Mammary epithelial cell (primary cell): ENCODE measurements at regions not wholly inside any gene's neighbourhood (a gene's known extent, or its start where the extent isn't known, plus 50 kb on each side); places are given as distances from the start of the nearest gene placed in this dataset.

Source experiments
- CTCF ChIP-seq, 2 donors: IDR thresholded peaks in 1 of 2; conservative IDR thresholded peaks in 1 of 2; 2 replicates each; pipeline ENCODE4 v1.5.1; 2011 to 2012; ENCODE audit warnings: inconsistent platforms in 2 of 2, low read length in 2 of 2, mild to moderate bottlenecking in 2 of 2, control low read depth in 1 of 2, low read depth in 1 of 2; ENCODE audit not compliant: insufficient read depth in 1 of 2; ENCODE audit errors: extremely low read depth in 1 of 2
- EZH2 ChIP-seq: IDR thresholded peaks from 2 replicates; pipeline ENCODE4 v1.6.1; 2012; ENCODE audit warnings: low read length, inconsistent platforms, borderline replicate concordance

GRCh38 chr7:106457678-106458077 lies 172.9 kb upstream of the NAMPT start:
- TF ChIP-seq CTCF (conservative IDR thresholded peaks at IDR 0.05 in 1 of 2, IDR thresholded peaks at IDR 0.05 in 1 of 2; ENCODE audit: extremely low read depth in 1 of 2, insufficient read depth in 1 of 2, low read depth in 1 of 2, low read length in 2 of 2) (no peak), EZH2 (no peak)
